ENCODE measurements at regions not wholly inside any gene's neighbourhood (a gene's known extent, or its start where the extent isn't known, plus 50 kb on each side); places are given as distances from the start of the nearest gene placed in this dataset.
"Not testable (repeated sequence)": the region's sequence is repeated elsewhere in the genome, so short reads cannot be mapped to it uniquely, and the experiment has no call there.

GRCh38 chr6:121627761-121628160, 192.3 kb downstream of the GJA1 start:
- H3K4me1 ChIP-seq, result peaks cover 0 to 6% (median 0%) of the 10 kb centered on the region in 4 donors
- no peak for DNase-seq (ENCODE audit: extremely low spot score)
- peaks cover 0 to 4% (median 0%) of the 10 kb centered on the region in 4 donors for H3K9me3 ChIP-seq
- WGBS, result 65% methylated on average over 2 of the region's 2 CpGs
- H3K27me3 ChIP-seq, result no peaks in the 10 kb centered on the region
- TF ChIP-seq, protein P1, sequence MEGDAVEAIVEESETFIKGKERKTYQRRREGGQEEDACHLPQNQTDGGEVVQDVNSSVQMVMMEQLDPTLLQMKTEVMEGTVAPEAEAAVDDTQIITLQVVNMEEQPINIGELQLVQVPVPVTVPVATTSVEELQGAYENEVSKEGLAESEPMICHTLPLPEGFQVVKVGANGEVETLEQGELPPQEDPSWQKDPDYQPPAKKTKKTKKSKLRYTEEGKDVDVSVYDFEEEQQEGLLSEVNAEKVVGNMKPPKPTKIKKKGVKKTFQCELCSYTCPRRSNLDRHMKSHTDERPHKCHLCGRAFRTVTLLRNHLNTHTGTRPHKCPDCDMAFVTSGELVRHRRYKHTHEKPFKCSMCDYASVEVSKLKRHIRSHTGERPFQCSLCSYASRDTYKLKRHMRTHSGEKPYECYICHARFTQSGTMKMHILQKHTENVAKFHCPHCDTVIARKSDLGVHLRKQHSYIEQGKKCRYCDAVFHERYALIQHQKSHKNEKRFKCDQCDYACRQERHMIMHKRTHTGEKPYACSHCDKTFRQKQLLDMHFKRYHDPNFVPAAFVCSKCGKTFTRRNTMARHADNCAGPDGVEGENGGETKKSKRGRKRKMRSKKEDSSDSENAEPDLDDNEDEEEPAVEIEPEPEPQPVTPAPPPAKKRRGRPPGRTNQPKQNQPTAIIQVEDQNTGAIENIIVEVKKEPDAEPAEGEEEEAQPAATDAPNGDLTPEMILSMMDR (IDR thresholded peaks at IDR 0.05), result no peak
- TF ChIP-seq EP300 (IDR thresholded peaks at IDR 0.05) (no peak), POLR2AphosphoS5 (IDR thresholded peaks at IDR 0.05) (no peak), POLR2A (IDR thresholded peaks at IDR 0.05; ENCODE audit: low read depth) (no peak)
- H3K4me3 ChIP-seq, result no peak overlapping the region
- no peaks in the 10 kb centered on the region for H3K36me3 ChIP-seq
- intact Hi-C loops (cut with DNase I), result no loop called here
- no peak overlapping the region for H3K27ac ChIP-seq (replicated peaks in 1 of 4)

- Histone ChIP-seq H3K27ac (replicated peaks in 1 of 4) (no peak overlapping the region), H3K4me1 (peaks cover 0 to 6% (median 0%) of the 10 kb centered on the region in 4 donors), H3K27me3 (no peaks in the 10 kb centered on the region), H3K36me3 (no peaks in the 10 kb centered on the region), H3K4me3 (no peak overlapping the region), H3K9me3 (peaks cover 0 to 7% (median 4%) of the 10 kb centered on the region in 4 donors)
- no peak for DNase-seq (ENCODE audit: extremely low spot score)
- intact Hi-C loops (cut with DNase I), result no loop called here
- TF ChIP-seq POLR2AphosphoS5 (IDR thresholded peaks at IDR 0.05) (no peak), POLR2A (IDR thresholded peaks at IDR 0.05; ENCODE audit: low read depth) (no peak), EP300 (IDR thresholded peaks at IDR 0.05) (no peak)
- TF ChIP-seq, protein P1 (IDR thresholded peaks at IDR 0.05), result no peak
Observed at GRCh38 chr6:121630716-121631115, 195.3 kb downstream of the GJA1 start.

DNA sequence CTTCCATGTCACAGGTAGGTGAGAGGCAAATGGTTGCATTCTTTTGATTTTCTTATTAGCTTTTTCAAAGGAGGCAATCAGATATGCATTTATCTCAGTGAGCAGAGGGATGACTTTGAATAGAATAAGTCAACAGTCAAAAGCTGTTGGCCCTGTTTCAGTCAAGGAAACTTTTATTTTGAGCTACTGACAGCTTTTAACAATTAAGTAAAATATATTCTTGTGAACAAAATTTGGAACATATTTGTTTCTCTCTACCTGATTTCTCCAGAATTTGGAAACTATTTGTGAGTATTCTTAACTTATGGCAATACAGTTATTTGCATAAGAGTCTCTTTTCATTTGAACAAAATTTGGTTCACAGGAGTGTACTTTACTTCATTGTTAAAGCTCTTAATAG, 196.3 kb downstream of the GJA1 start:
- H3K9me3 ChIP-seq, result peaks cover 0 to 18% (median 12%) of the 10 kb centered on the region in 4 donors
- H3K4me1 ChIP-seq; H3K27ac ChIP-seq (replicated peaks in 1 of 4); DNase-seq (ENCODE audit: extremely low spot score); H3K27me3 ChIP-seq; H3K36me3 ChIP-seq; H3K4me3 ChIP-seq; intact Hi-C loops (cut with DNase I): not testable (repeated sequence)

DNA sequence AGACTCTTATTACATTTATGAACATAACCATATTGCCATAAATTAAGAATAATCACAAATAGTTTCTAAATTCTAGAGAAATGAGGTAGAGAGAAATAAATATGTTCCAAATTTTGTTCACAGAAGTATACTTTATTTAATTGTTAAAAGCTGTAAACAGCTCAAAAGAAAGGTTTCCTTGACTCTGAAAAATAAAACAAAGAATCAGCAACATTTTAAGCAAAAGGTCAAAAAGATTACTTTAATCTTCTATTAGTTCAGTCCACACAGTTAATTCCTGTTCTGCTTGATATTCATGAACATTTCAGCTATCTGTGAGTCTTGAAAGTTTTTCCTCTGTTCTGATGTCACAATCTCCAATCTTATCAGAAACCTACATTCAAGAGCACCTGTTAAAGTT, 197.9 kb downstream of the GJA1 start:
- intact Hi-C loops (cut with DNase I), result no loop called here
- no peak for DNase-seq (ENCODE audit: extremely low spot score)
- TF ChIP-seq EP300 (IDR thresholded peaks at IDR 0.05) (no peak), POLR2A (IDR thresholded peaks at IDR 0.05; ENCODE audit: low read depth) (no peak), POLR2AphosphoS5 (IDR thresholded peaks at IDR 0.05) (no peak)
- TF ChIP-seq, protein P1 (IDR thresholded peaks at IDR 0.05), result no peak
- H3K9me3 ChIP-seq, result peaks cover 0 to 24% (median 14%) of the 10 kb centered on the region in 4 donors
- no peak overlapping the region for H3K4me3 ChIP-seq
- H3K27me3 ChIP-seq, result no peaks in the 10 kb centered on the region
- H3K36me3 ChIP-seq, result no peaks in the 10 kb centered on the region
- no peak overlapping the region for H3K27ac ChIP-seq (replicated peaks in 1 of 4)
- peaks cover 0 to 6% (median 0%) of the 10 kb centered on the region in 4 donors for H3K4me1 ChIP-seq

- WGBS, result 90% methylated on average over 2 of the region's 2 CpGs
- H3K27ac ChIP-seq (replicated peaks in 1 of 4); H3K4me3 ChIP-seq; DNase-seq (ENCODE audit: extremely low spot score); H3K4me1 ChIP-seq; intact Hi-C loops (cut with DNase I); H3K27me3 ChIP-seq; H3K36me3 ChIP-seq: not testable (repeated sequence)
- peaks cover 0 to 24% (median 14%) of the 10 kb centered on the region in 4 donors for H3K9me3 ChIP-seq
Observed at GRCh38 chr6:121634586-121634985, 199.1 kb downstream of the GJA1 start.

DNA sequence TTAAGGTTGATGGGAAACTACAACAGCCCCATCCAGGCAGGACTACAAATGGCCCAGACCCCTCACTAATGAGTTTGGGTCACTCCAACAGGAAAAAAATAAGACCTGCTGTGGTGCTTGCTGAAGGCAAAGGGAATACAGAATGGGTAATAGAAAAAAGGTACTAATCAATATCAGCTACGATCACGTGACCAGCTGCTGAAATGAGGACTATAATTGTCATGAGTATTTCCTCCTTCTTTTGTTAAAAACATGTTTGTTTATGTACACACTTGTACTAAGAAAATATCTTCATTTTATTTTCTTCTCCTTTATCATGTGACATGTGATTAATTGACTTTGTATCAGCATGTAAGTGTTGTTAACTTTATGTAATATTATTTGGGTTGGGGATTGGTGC, 199.9 kb downstream of the GJA1 start:
- H3K27ac ChIP-seq (replicated peaks in 1 of 4), result no peak overlapping the region

GRCh38 chr6:121636217-121636616, 200.8 kb downstream of the GJA1 start:
- peaks cover 0 to 24% (median 14%) of the 10 kb centered on the region in 4 donors for H3K9me3 ChIP-seq
- H3K36me3 ChIP-seq; intact Hi-C loops (cut with DNase I); H3K27ac ChIP-seq (replicated peaks in 1 of 4); H3K4me1 ChIP-seq; H3K4me3 ChIP-seq; DNase-seq (ENCODE audit: extremely low spot score); H3K27me3 ChIP-seq: not testable (repeated sequence)
- 62% methylated on average over 2 of the region's 2 CpGs for WGBS

More for the DNA sequence above, 199.9 kb downstream of the GJA1 start:
- Histone ChIP-seq H3K9me3 (peaks cover 0 to 24% (median 14%) of the 10 kb centered on the region in 4 donors), H3K27me3 (no peaks in the 10 kb centered on the region), H3K4me1 (peaks cover 0 to 6% (median 0%) of the 10 kb centered on the region in 4 donors), H3K36me3 (no peaks in the 10 kb centered on the region), H3K4me3 (no peak overlapping the region)
- intact Hi-C loops (cut with DNase I), result no loop called here
- TF ChIP-seq POLR2A (IDR thresholded peaks at IDR 0.05; ENCODE audit: low read depth) (no peak), EP300 (IDR thresholded peaks at IDR 0.05) (no peak), POLR2AphosphoS5 (IDR thresholded peaks at IDR 0.05) (no peak)
- TF ChIP-seq, protein P1 (IDR thresholded peaks at IDR 0.05), result no peak
- WGBS, result 88% methylated on average over 2 of the region's 2 CpGs
- no peak for DNase-seq (ENCODE audit: extremely low spot score)
